ENCODE measurements at regions not wholly inside any gene's neighbourhood (a gene's known extent, or its start where the extent isn't known, plus 50 kb on each side); places are given as distances from the start of the nearest gene placed in this dataset.

DNA sequence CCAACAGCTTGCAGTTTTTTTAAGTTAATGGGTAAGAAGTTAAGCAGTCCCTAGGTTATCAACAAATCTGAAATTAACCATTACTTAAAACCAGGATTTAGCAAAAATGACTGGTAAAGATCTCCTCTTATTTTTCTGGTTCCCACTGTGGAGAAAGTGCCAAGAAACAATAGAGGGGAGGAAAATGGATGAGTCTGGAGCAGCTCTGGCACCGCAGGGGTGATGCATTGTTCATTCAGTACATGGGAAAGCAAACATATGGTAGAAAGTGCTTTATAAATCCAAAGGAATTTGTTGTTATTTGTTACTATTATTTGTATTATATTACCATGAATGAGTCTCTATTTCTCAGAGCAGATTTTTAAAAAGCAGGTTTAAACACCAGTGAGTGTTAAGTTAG lies 92.2 kb downstream of the DYRK2 start:
- H2AFZ ChIP-seq (ENCODE audit: low read depth, low read length): no peak overlapping the region
- H3K4me1 ChIP-seq (ENCODE audit: control insufficient read depth, extremely low read depth, insufficient read depth, low read length): no peaks in the 10 kb centered on the region
- no peaks in the 10 kb centered on the region for H3K79me2 ChIP-seq (ENCODE audit: control insufficient read depth, insufficient read depth, low read length)
- no peak overlapping the region for H3K9ac ChIP-seq (replicated peaks; ENCODE audit: extremely low read depth, insufficient read depth, low read length)
- no peak overlapping the region for H3K27ac ChIP-seq (ENCODE audit: insufficient read depth, low read depth, low read length)
- H3K36me3 ChIP-seq (ENCODE audit: control insufficient read depth in 2 of 2, extremely low read depth in 1 of 2, insufficient read depth in 2 of 2, low read length in 2 of 2): no peaks in the 10 kb centered on the region
- H3K4me3 ChIP-seq (replicated peaks in 1 of 3; ENCODE audit: insufficient read depth in 1 of 3, low read depth in 1 of 3, low read length in 3 of 3): no peak overlapping the region
- H4K20me1 ChIP-seq (replicated peaks; ENCODE audit: control insufficient read depth, extremely low read depth, insufficient read depth, low read length): no peaks in the 10 kb centered on the region
- H3K9me1 ChIP-seq (replicated peaks; ENCODE audit: control insufficient read depth, extremely low read depth, insufficient read depth, low read length): no peaks in the 10 kb centered on the region
- dilution Hi-C loops (cut with MboI; ENCODE audit: extremely low pct_ligation_motif_present, low sequenced_read_pairs): no loop called here
- intact Hi-C loops (cut with micrococcal nuclease): no loop called here
- DNase-seq (ENCODE audit: low read depth, low spot score): no peak
- no peak overlapping the region for H3K4me2 ChIP-seq (ENCODE audit: insufficient read depth, low read length)
- ChIA-PET CTCF (no interaction called here), POLR2A (no interaction called here)
- no peaks in the 10 kb centered on the region for H3K27me3 ChIP-seq (ENCODE audit: control insufficient read depth in 2 of 2, insufficient read depth in 2 of 2, low read length in 2 of 2)
- no peaks in the 10 kb centered on the region for H3K9me3 ChIP-seq (replicated peaks; ENCODE audit: control insufficient read depth, insufficient read depth, low read length)
- TF ChIP-seq, protein P1, sequence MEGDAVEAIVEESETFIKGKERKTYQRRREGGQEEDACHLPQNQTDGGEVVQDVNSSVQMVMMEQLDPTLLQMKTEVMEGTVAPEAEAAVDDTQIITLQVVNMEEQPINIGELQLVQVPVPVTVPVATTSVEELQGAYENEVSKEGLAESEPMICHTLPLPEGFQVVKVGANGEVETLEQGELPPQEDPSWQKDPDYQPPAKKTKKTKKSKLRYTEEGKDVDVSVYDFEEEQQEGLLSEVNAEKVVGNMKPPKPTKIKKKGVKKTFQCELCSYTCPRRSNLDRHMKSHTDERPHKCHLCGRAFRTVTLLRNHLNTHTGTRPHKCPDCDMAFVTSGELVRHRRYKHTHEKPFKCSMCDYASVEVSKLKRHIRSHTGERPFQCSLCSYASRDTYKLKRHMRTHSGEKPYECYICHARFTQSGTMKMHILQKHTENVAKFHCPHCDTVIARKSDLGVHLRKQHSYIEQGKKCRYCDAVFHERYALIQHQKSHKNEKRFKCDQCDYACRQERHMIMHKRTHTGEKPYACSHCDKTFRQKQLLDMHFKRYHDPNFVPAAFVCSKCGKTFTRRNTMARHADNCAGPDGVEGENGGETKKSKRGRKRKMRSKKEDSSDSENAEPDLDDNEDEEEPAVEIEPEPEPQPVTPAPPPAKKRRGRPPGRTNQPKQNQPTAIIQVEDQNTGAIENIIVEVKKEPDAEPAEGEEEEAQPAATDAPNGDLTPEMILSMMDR (IDR thresholded peaks at IDR 0.05; ENCODE audit: extremely low read depth in 1 of 2, insufficient read depth in 1 of 2, low read depth in 1 of 2, low read length in 2 of 2): no peak
- TF ChIP-seq POLR2AphosphoS5 (IDR thresholded peaks at IDR 0.05; ENCODE audit: insufficient read depth, low read depth, low read length) (no peak), GATA2 (IDR thresholded peaks at IDR 0.05; ENCODE audit: insufficient read depth, insufficient read length, low read depth, low read length) (no peak), POLR2A (IDR thresholded peaks at IDR 0.05; ENCODE audit: low read depth, low read length) (no peak), MYC (IDR thresholded peaks at IDR 0.05; ENCODE audit: low read depth, low read length) (no peak), JUN (IDR thresholded peaks at IDR 0.05; ENCODE audit: borderline replicate concordance, insufficient read depth, insufficient read length, low read depth) (no peak), FOS (IDR thresholded peaks at IDR 0.05; ENCODE audit: borderline replicate concordance, insufficient read depth, low read length) (no peak), EZH2 (IDR thresholded peaks at IDR 0.05; ENCODE audit: borderline replicate concordance, low read depth, low read length, severe bottlenecking) (no peak)
- TF ChIP-seq, protein P2, sequence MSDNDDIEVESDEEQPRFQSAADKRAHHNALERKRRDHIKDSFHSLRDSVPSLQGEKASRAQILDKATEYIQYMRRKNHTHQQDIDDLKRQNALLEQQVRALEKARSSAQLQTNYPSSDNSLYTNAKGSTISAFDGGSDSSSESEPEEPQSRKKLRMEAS (IDR thresholded peaks at IDR 0.05; ENCODE audit: insufficient read depth, insufficient read length): no peak
- BruUV-seq (replicated peaks): no TSS peak
- no peak for FAIRE-seq
